OCI-M2 (cell line): ENCODE measurements at regions not wholly inside any gene's neighbourhood (a gene's known extent, or its start where the extent isn't known, plus 50 kb on each side); places are given as distances from the start of the nearest gene placed in this dataset.
"Not testable (repeated sequence)": the region's sequence is repeated elsewhere in the genome, so short reads cannot be mapped to it uniquely, and the experiment has no call there.

Source experiments
- DNase-seq: peaks from one replicate; lab custom pipeline; 2025; ENCODE audit not compliant: unreplicated experiment; lab: John Stamatoyannopoulos, UW

GRCh38 chr13:105740739-105741138 is 794.7 kb downstream of the EFNB2 start:
- no peak for DNase-seq

GRCh38 chr13:105737688-105738087 is 797.8 kb downstream of the EFNB2 start:
- DNase-seq = no peak

DNA sequence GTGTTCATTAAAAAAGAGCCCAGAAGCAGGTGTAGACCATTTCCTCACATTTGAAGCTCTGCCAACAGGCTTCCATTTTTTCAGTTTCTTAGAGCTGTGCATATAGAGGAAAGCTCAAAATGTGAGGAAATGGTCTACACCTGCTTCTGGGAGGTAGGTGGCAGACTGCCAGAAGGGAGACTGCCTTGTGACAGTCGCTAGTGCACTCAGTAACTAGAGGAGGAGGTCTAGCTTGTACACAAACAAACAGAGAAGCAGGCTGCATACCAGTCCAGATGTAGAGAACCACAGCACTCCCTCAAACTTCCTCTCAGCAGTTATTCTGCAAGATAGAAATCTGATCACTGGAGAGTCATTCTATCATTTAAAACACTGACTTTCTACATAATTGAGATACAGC is 800.2 kb downstream of the EFNB2 start:
- DNase-seq = no peak

DNA sequence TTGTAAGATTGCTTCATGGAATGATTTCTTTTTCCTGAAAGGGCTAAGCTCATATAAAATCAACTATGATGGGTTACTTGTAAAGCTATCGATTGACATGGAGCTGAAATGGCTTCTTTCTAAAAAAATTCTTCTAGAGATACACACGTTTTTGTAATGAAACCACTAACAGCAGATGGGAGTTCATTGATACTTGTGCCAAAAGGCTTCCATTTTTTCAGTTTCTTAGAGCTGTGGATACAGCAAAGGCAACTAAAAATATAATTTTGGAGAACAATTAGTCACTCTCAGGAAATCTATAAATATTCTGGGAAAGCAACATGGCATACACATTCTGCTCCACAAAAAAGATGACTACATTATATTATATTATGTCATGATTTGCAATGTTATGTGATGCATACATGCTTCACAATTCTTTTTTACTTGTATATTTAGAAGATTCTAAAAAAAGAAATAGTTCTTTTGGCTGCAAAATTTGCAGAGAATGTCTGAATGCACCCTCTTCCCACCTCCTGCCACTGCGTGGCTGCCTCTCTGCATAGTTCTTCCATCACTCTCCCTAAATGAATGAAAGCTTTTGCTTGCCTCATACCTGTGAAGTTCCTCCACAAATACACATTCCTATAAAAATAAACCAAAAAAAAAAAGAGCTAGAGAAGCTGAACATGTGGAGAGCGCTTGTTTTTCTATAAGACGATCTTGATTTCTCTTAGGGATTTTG is 802.5 kb downstream of the EFNB2 start:
- no peak for DNase-seq

DNA sequence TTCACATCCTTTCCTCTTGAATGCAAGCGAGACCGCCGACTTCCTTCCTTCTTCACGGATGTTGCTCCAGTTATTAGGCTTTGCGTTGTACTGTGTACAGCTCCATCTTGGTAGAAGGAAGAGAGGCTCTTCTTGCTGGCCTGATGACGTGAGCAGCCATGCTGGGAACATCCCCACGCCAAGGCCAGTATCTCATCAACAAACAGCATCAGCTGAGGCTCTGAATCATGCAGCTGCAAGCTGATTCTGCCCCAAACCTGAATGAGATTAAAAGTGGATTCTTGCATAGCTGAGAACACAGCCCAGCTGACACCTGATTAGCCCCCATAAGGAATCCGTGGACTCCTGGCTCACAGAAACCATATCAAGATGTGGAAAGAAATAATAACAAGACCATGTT is 809.6 kb downstream of the EFNB2 start:
- no peak for DNase-seq

GRCh38 chr13:105721016-105721415 is 814.4 kb downstream of the EFNB2 start:
- DNase-seq = no peak

DNA sequence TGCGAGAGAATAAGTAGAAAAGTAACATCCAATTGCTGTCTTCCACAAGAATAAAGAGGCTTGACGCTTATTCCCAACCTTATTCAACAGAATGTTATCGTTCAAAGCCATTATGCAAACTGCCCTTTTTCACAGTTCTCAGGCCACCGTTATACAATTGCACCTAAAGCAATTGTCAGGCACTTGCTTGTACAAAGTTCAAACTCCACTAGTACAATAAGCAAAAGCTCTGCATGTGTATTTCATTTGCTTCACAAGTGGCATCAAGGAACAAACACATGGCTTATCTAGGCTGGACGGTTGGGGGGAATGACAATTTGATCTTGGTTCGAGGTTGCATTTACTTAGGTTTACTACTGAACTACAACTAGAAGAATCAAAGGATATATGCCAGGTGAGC is 815.6 kb downstream of the EFNB2 start:
- no peak for DNase-seq

DNA sequence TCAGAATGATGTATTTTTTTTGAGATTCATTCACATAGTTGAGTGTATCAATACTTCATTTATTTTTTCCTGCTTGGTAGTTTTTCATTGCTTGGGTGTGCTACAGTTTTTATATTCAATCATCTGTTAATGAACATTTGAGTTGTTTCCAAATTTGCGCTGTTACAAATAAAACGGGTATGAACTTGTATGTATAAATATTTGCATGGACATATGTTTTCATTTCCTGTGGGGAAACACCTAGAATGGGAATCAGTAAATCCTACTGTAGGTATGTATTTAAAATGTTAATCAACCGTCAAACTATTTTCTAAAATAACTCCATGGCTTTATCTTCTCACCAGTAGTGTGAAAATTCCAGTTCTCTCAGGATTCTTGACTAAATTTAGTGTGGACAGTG is 826.3 kb downstream of the EFNB2 start:
- no peak for DNase-seq

DNA sequence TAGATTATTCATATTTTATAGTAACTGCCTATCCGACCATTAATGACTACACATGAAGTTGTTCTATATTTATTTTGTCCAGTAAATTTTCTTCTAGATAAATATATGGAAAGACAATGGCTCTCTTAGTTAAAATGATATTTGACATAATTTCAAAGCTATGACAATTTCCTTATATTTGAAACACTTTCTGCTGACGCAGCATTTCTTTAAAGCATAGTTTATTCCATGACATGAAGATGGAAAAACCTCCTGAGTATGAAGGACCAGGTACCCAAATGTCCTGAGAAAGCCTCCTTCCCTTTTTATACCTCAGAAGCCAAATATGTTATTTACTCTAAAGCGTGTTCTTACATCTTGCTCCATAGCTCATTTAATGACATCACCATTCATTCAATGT is 831.6 kb downstream of the EFNB2 start:
- no peak for DNase-seq

DNA sequence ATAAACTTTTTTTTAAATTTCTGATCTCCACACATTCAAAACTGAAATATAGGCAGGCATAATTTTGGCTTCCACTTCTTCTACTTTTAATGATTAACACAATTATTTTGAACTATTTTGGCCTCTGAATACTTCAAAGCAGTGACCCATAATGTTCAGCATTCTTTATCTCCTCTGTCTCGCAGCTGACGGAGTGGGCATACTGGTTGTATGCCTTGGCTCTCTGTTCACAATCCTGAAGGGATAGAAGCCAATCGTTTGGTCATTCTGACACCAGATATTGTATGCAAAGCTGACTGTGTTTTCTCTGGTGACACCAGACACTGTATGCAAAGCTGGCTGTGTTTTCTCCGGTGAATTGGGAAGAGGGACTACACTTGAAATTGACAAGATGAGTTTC is 833.0 kb downstream of the EFNB2 start:
- no peak for DNase-seq

- no peak for DNase-seq
These were observed 842.7 kb downstream of the EFNB2 start for GRCh38 chr13:105692769-105693168.

DNA sequence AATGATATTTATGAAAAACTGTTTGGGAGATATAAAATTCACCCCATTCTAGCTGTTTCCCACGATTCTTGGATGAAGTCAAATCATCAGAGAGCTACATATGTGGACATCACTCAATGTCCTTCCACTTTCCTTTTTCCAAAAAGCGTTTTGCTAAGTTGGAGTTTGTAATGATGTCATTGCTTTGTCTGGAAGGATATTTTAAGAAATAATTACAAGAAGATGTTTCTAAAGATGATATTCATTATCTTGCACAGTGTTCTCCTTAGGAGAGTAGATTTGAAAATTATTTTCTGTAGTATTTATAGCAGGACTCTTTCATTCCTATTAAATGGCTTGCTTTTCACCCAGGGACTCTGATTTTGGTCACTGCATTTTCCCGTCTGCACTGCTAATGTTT is 851.2 kb downstream of the EFNB2 start:
- no peak for DNase-seq

GRCh38 chr13:105679838-105680237 is 855.6 kb downstream of the EFNB2 start:
- DNase-seq = no peak

GRCh38 chr13:105678072-105678471 is 857.4 kb downstream of the EFNB2 start:
- no peak for DNase-seq

DNA sequence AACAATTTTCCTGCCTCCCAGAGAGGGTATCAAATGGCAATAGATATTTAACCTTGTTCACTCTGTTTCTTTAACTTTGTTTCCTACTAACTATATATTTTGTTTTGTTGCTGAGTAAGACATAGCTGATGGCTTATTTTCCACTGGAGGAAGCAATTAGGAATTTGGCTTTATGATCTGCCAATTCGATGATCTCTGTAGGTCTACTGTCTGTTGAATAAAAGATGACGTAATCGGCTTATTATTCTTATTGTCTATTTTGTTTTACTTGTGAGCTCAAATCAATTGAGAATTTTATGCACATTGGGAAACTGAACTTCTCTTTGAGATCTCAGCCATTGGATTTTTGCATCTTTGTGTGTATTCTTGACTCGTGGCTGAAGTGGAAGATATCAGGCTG is 862.6 kb downstream of the EFNB2 start:
- no peak for DNase-seq

- DNase-seq = not testable (repeated sequence)
These were observed 864.3 kb downstream of the EFNB2 start for GRCh38 chr13:105671131-105671530.

GRCh38 chr13:105670179-105670990 is 865.1 kb downstream of the EFNB2 start:
- no peak for DNase-seq

- no peak for DNase-seq
These were observed 870.2 kb downstream of the EFNB2 start for GRCh38 chr13:105665284-105665683.

DNA sequence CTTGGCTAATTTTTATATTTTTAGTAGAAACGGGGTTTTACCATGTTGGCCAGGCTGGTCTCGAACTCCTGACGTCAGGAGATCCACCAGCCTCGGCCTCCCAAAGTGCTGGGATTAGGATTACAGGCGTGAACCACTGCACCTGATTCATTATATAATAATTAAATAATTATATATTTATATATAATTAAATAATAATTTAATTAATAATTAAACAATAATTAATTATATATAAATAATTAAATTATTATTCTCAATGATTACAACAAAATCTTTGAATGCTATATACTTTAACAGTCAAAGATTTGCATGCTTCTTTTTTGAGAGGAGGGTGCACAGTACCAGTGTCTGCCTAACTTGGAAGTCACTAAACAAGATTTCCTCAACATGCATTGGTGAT is 872.3 kb downstream of the EFNB2 start:
- DNase-seq = no peak

DNA sequence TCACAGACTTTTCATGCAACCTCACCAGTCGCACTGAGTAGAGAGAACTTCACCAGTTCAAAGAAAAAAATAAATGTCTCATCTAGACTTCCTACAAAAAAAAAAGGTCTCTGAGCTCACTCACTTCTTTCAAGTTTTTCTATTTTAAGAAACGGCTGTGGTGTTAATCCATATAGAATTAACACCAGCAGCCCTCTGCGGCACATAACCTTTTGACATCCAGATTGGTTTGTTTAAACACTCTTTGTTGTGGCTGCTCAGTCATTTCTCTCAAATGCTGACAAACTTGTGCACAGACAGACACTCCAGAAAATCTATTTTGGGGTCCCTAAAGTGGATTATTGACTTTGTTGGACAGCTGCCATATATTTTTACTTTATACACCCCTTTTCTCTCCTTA is 874.9 kb downstream of the EFNB2 start:
- no peak for DNase-seq

- no peak for DNase-seq
These were observed 877.0 kb downstream of the EFNB2 start for GRCh38 chr13:105658431-105658830.

DNA sequence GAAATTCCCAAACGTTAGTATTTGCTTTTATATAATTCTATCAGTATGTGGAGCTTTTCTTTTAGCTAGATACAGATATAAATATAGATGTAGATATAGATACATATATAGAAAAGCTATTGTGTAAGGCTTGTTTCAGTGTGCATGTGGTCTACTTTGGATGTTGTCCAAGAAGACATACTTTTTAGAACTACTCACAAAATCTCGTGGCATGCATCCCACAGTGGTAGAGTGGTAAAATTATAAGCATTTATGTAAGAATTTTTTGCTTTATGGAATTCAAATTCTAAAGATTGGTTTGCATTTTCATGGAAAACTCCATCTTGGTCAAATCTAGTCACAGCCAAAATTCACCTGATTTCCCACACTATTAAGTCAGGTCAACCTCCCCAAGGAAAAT is 880.4 kb downstream of the EFNB2 start:
- DNase-seq = no peak

DNA sequence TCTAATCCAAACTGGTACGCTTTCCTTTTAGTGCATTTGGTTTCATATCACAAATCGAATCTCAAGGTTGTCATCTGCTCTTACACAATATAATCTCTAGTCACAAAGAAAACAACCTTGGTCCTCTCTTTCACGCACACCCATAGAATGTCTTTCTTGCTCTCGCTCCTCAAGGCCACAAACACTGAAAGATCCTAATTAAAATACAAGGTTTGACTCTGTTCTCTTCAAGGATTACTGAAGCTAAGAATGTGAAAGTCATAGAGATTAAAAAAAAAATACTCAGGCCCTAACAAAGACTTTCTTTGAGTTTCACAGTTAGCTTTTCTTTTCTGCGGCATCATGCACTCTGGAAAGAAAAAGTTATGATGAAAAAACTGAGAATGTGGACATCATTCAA is 891.5 kb downstream of the EFNB2 start:
- no peak for DNase-seq
